ENCODE measurements at regions not wholly inside any gene's neighbourhood (a gene's known extent, or its start where the extent isn't known, plus 50 kb on each side); places are given as distances from the start of the nearest gene placed in this dataset.

- H3K36me3 ChIP-seq (ENCODE audit: control insufficient read depth, insufficient read depth, low read length) = no peaks in the 10 kb centered on the region
- peaks cover 5% of the 10 kb centered on the region for H3K4me1 ChIP-seq (ENCODE audit: control insufficient read depth, insufficient read depth, low read length)
- DNase-seq = no peak
- H3K9me3 ChIP-seq (ENCODE audit: control insufficient read depth, low read length) = no peaks in the 10 kb centered on the region
- Mint-ChIP-seq H3K9me3 (no peaks in the 10 kb centered on the region), H3K27me3 (ENCODE audit: insufficient read depth) (no peaks in the 10 kb centered on the region), H3K4me1 (peaks cover 12% of the 10 kb centered on the region), H3K27ac (no peak overlapping the region), H3K36me3 (ENCODE audit: low read depth) (no peaks in the 10 kb centered on the region), H3K4me3 (no peak overlapping the region)
- WGBS, 2 experiments (ENCODE audit: insufficient coverage in 1 of 2, insufficient read length in 1 of 2) = 88 to 100% methylated on average over 2 to 8 of the region's 8 CpGs
- no peak overlapping the region for H3K4me3 ChIP-seq (ENCODE audit: low read length)
- H3K9ac ChIP-seq (ENCODE audit: extremely low read depth, low read length, poor library complexity, severe bottlenecking) = no peak overlapping the region
- H3K27ac ChIP-seq (ENCODE audit: low read depth, low read length) = no peak overlapping the region
- TF ChIP-seq CTCF (conservative IDR thresholded peaks at IDR 0.05) = no peak
- no peaks in the 10 kb centered on the region for H3K27me3 ChIP-seq (ENCODE audit: control insufficient read depth, insufficient read depth, low read length, poor library complexity, severe bottlenecking)
Measured at GRCh38 chr6:9520417-9521151, 894.3 kb downstream of the TFAP2A start.

GRCh38 chr6:9518431-9518830 lies 896.4 kb downstream of the TFAP2A start:
- Histone ChIP-seq H3K27ac (ENCODE audit: low read depth, low read length) (no peak overlapping the region), H3K36me3 (ENCODE audit: control insufficient read depth, insufficient read depth, low read length) (no peaks in the 10 kb centered on the region), H3K4me1 (ENCODE audit: control insufficient read depth, insufficient read depth, low read length) (peaks cover 5% of the 10 kb centered on the region), H3K9me3 (ENCODE audit: control insufficient read depth, low read length) (no peaks in the 10 kb centered on the region), H3K4me3 (ENCODE audit: low read length) (no peak overlapping the region), H3K9ac (ENCODE audit: extremely low read depth, low read length, poor library complexity, severe bottlenecking) (no peak overlapping the region), H3K27me3 (ENCODE audit: control insufficient read depth, insufficient read depth, low read length, poor library complexity, severe bottlenecking) (no peaks in the 10 kb centered on the region)
- Mint-ChIP-seq H3K9me3 (no peaks in the 10 kb centered on the region), H3K4me3 (no peak overlapping the region), H3K4me1 (peaks cover 12% of the 10 kb centered on the region), H3K27ac (no peak overlapping the region), H3K27me3 (ENCODE audit: insufficient read depth) (no peaks in the 10 kb centered on the region), H3K36me3 (ENCODE audit: low read depth) (no peaks in the 10 kb centered on the region)
- WGBS, 2 experiments (ENCODE audit: insufficient coverage in 1 of 2, insufficient read length in 1 of 2) = no CpG with 5 or more reads among the region's 1 CpG
- no peak for DNase-seq
- TF ChIP-seq CTCF (conservative IDR thresholded peaks at IDR 0.05) = no peak

GRCh38 chr6:9517806-9518205 lies 897.1 kb downstream of the TFAP2A start:
- no peak overlapping the region for H3K4me3 ChIP-seq (ENCODE audit: low read length)
- no peaks in the 10 kb centered on the region for H3K36me3 ChIP-seq (ENCODE audit: control insufficient read depth, insufficient read depth, low read length)
- no peak overlapping the region for H3K4me3 Mint-ChIP-seq
- no peaks in the 10 kb centered on the region for H3K36me3 Mint-ChIP-seq (ENCODE audit: low read depth)
- H3K9me3 ChIP-seq (ENCODE audit: control insufficient read depth, low read length) = no peaks in the 10 kb centered on the region
- H3K4me1 Mint-ChIP-seq = peaks cover 12% of the 10 kb centered on the region
- H3K27ac Mint-ChIP-seq = no peak overlapping the region
- H3K27me3 ChIP-seq (ENCODE audit: control insufficient read depth, insufficient read depth, low read length, poor library complexity, severe bottlenecking) = no peaks in the 10 kb centered on the region
- no peak for TF ChIP-seq CTCF (conservative IDR thresholded peaks at IDR 0.05)
- peaks cover 5% of the 10 kb centered on the region for H3K4me1 ChIP-seq (ENCODE audit: control insufficient read depth, insufficient read depth, low read length)
- DNase-seq = no peak
- H3K9ac ChIP-seq (ENCODE audit: extremely low read depth, low read length, poor library complexity, severe bottlenecking) = no peak overlapping the region
- no peaks in the 10 kb centered on the region for H3K27me3 Mint-ChIP-seq (ENCODE audit: insufficient read depth)
- no peak overlapping the region for H3K27ac ChIP-seq (ENCODE audit: low read depth, low read length)
- peaks cover 1% of the 10 kb centered on the region for H3K9me3 Mint-ChIP-seq
- 91 to 100% methylated on average over 2 of the region's 3 CpGs for WGBS, 2 experiments (ENCODE audit: insufficient coverage in 1 of 2, insufficient read length in 1 of 2)

Measured in endodermal cell (in vitro differentiated cells).